ENCODE measurements at regions not wholly inside any gene's neighbourhood (a gene's known extent, or its start where the extent isn't known, plus 50 kb on each side); places are given as distances from the start of the nearest gene placed in this dataset.

- Histone ChIP-seq H3K4me1 (ENCODE audit: control insufficient read depth, extremely low read depth, insufficient read depth, low read length) (no peaks in the 10 kb centered on the region), H3K9me3 (ENCODE audit: control insufficient read depth, low read depth, low read length) (no peaks in the 10 kb centered on the region), H4K20me1 (ENCODE audit: control insufficient read depth, extremely low read depth, insufficient read depth, low read length) (no peaks in the 10 kb centered on the region), H3K79me2 (ENCODE audit: control insufficient read depth, insufficient read depth, low read length) (no peaks in the 10 kb centered on the region), H3K9ac (ENCODE audit: control insufficient read depth, extremely low read depth, insufficient read depth, low read length) (no peak overlapping the region), H3K27me3 (ENCODE audit: control insufficient read depth, extremely low read depth, insufficient read depth, low read length) (no peaks in the 10 kb centered on the region), H2AFZ (ENCODE audit: control insufficient read depth, low read length) (no peak overlapping the region), H3K4me2 (ENCODE audit: control insufficient read depth, extremely low read depth, insufficient read depth, low read depth, low read length) (no peak overlapping the region), H3K27ac (ENCODE audit: control insufficient read depth, insufficient read depth, low read length) (no peak overlapping the region), H3K9me1 (ENCODE audit: control insufficient read depth, extremely low read depth, insufficient read depth, low read length) (no peaks in the 10 kb centered on the region), H3K36me3 (ENCODE audit: control insufficient read depth in 2 of 2, extremely low read depth in 1 of 2, insufficient read depth in 2 of 2, low read length in 2 of 2) (no peaks in the 10 kb centered on the region), H3K4me3 (ENCODE audit: control insufficient read depth in 2 of 3, extremely low read depth in 1 of 3, insufficient read depth in 2 of 3, low read depth in 1 of 3, low read length in 3 of 3) (no peak overlapping the region)
- TF ChIP-seq EZH2 (IDR thresholded peaks at IDR 0.05; ENCODE audit: low read length), result no peak
- TF ChIP-seq, protein P1, sequence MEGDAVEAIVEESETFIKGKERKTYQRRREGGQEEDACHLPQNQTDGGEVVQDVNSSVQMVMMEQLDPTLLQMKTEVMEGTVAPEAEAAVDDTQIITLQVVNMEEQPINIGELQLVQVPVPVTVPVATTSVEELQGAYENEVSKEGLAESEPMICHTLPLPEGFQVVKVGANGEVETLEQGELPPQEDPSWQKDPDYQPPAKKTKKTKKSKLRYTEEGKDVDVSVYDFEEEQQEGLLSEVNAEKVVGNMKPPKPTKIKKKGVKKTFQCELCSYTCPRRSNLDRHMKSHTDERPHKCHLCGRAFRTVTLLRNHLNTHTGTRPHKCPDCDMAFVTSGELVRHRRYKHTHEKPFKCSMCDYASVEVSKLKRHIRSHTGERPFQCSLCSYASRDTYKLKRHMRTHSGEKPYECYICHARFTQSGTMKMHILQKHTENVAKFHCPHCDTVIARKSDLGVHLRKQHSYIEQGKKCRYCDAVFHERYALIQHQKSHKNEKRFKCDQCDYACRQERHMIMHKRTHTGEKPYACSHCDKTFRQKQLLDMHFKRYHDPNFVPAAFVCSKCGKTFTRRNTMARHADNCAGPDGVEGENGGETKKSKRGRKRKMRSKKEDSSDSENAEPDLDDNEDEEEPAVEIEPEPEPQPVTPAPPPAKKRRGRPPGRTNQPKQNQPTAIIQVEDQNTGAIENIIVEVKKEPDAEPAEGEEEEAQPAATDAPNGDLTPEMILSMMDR (optimal IDR thresholded peaks at IDR 0.05 in 1 of 3, IDR thresholded peaks at IDR 0.05 in 1 of 3, conservative IDR thresholded peaks at IDR 0.05 in 1 of 3; ENCODE audit: extremely low read depth in 1 of 3, insufficient read depth in 2 of 3, low read length in 3 of 3), result no peak
- DNase-seq (ENCODE audit: low read depth, low spot score) (no peak), FAIRE-seq (no peak)
- dilution Hi-C loops (cut with MboI; ENCODE audit: extremely low pct_ligation_motif_present, low sequenced_read_pairs), result no loop called here
These were observed 374.1 kb downstream of the PLK2 start for GRCh38 chr5:58085800-58086199.

DNA sequence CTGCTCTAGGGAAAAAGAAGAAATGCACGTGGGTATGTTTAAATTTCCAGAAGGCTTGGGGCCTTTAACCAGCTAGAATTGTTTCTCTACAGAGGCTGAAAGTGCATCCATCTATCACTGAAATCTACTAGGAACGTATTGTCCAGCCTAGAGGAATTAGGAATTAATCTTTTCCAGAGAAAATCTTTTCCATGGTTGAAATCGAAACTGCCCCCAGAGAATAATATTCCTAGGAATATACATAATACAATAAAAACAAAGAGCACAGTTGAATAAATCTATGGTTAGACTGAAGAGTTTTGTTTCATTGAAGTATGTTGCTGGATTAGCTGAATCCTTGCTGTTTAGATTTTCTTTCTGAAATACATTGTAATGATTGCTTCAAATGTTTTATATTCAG, 378.5 kb downstream of the PLK2 start:
- no peaks in the 10 kb centered on the region for H3K9me3 ChIP-seq (ENCODE audit: control insufficient read depth, low read depth, low read length)
- no peaks in the 10 kb centered on the region for H4K20me1 ChIP-seq (ENCODE audit: control insufficient read depth, extremely low read depth, insufficient read depth, low read length)
- H3K9ac ChIP-seq (ENCODE audit: control insufficient read depth, extremely low read depth, insufficient read depth, low read length), result no peak overlapping the region
- no peak overlapping the region for H3K4me3 ChIP-seq (ENCODE audit: control insufficient read depth in 2 of 3, extremely low read depth in 1 of 3, insufficient read depth in 2 of 3, low read depth in 1 of 3, low read length in 3 of 3)
- no peak for TF ChIP-seq EZH2 (IDR thresholded peaks at IDR 0.05; ENCODE audit: low read length)
- TF ChIP-seq, protein P1 (optimal IDR thresholded peaks at IDR 0.05 in 1 of 3, IDR thresholded peaks at IDR 0.05 in 1 of 3, conservative IDR thresholded peaks at IDR 0.05 in 1 of 3; ENCODE audit: extremely low read depth in 1 of 3, insufficient read depth in 2 of 3, low read length in 3 of 3), result no peak
- no peaks in the 10 kb centered on the region for H3K36me3 ChIP-seq (ENCODE audit: control insufficient read depth in 2 of 2, extremely low read depth in 1 of 2, insufficient read depth in 2 of 2, low read length in 2 of 2)
- DNase-seq (ENCODE audit: low read depth, low spot score) (no peak), FAIRE-seq (no peak)
- dilution Hi-C loops (cut with MboI; ENCODE audit: extremely low pct_ligation_motif_present, low sequenced_read_pairs), result no loop called here
- H3K9me1 ChIP-seq (ENCODE audit: control insufficient read depth, extremely low read depth, insufficient read depth, low read length), result no peaks in the 10 kb centered on the region
- no peak overlapping the region for H3K27ac ChIP-seq (ENCODE audit: control insufficient read depth, insufficient read depth, low read length)
- H3K27me3 ChIP-seq (ENCODE audit: control insufficient read depth, extremely low read depth, insufficient read depth, low read length), result no peaks in the 10 kb centered on the region
- H3K4me1 ChIP-seq (ENCODE audit: control insufficient read depth, extremely low read depth, insufficient read depth, low read length), result no peaks in the 10 kb centered on the region
- no peak overlapping the region for H2AFZ ChIP-seq (ENCODE audit: control insufficient read depth, low read length)
- no peaks in the 10 kb centered on the region for H3K79me2 ChIP-seq (ENCODE audit: control insufficient read depth, insufficient read depth, low read length)
- no peak overlapping the region for H3K4me2 ChIP-seq (ENCODE audit: control insufficient read depth, extremely low read depth, insufficient read depth, low read depth, low read length)
